Transverse colon (tissue), 3 donors: ENCODE measurements at regions not wholly inside any gene's neighbourhood (a gene's known extent, or its start where the extent isn't known, plus 50 kb on each side); places are given as distances from the start of the nearest gene placed in this dataset.
A peak's percentile ranks its signal among the peaks of the same experiment; 100 is the strongest.

Experiments
- EP300 ChIP-seq: sonication (generic); formaldehyde crosslinking; IDR thresholded peaks from one replicate; pipeline ENCODE4 v1.6.1; 2017; ENCODE audit warnings: antibody characterized with exemption, low read depth
- POLR2A ChIP-seq: fragments of 450-650 bp; IDR thresholded peaks from one replicate; pipeline ENCODE4 v1.6.1; 2016; ENCODE audit warnings: antibody characterized with exemption, mild to moderate bottlenecking, moderate library complexity
- TF ChIP-seq, protein P1 (sequence below), 5 experiments: fragments of 200-600 bp in 3 of 5; fragments of 450-650 bp in 2 of 5; sonication (generic) in 3 of 5; IDR thresholded peaks; 1 replicate in 2 of 5; 2 replicates in 3 of 5; pipeline ENCODE4 v1.5.1; 2016 to 2017; ENCODE audit warnings: antibody characterized with exemption in 5 of 5, inconsistent platforms in 3 of 5, mild to moderate bottlenecking in 2 of 5, moderate library complexity in 1 of 5

DNA sequence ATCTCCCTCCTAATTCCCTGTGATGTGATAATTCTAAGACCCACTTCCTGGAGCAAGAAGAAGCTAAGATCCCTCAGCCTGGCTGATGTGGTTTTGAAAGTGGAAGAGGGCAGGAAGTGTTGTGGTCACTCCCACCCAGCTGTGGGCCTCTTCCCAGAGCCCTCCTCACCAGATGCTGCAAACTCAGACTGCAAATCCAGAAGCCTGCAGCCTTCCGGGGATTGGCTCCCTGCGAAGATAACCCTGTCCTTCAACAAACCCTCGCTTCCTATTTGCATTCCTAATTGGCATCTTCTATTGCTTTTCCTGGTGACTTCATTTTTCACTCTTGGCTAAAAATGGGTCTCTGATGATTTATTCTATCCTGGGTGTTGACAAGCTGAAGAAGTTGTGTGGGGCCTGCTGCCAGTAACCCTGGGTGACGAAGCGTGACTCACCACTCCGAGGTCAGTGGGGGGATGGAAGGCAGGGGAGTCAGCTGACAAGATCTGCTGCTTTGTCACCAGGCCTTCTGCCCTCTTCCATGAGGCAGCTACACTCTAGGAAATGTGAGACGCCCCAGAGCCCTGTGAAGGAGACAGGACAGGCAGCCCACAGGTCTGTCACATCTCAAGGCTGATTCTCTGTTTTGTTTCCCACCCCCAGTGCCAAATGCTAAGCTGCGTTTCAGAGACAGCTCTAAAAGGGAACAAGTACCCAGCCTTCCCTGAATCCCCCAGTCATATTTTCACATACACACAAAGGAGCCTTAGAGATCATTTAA, 99.7 kb upstream of the LIPC start:
- TF ChIP-seq EP300 (peak; percentile 80), POLR2A (no peak)
- TF ChIP-seq, protein P1, sequence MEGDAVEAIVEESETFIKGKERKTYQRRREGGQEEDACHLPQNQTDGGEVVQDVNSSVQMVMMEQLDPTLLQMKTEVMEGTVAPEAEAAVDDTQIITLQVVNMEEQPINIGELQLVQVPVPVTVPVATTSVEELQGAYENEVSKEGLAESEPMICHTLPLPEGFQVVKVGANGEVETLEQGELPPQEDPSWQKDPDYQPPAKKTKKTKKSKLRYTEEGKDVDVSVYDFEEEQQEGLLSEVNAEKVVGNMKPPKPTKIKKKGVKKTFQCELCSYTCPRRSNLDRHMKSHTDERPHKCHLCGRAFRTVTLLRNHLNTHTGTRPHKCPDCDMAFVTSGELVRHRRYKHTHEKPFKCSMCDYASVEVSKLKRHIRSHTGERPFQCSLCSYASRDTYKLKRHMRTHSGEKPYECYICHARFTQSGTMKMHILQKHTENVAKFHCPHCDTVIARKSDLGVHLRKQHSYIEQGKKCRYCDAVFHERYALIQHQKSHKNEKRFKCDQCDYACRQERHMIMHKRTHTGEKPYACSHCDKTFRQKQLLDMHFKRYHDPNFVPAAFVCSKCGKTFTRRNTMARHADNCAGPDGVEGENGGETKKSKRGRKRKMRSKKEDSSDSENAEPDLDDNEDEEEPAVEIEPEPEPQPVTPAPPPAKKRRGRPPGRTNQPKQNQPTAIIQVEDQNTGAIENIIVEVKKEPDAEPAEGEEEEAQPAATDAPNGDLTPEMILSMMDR (IDR thresholded peaks at IDR 0.05) = no peak
